Lower leg skin (tissue), 4 donors: ENCODE measurements at regions not wholly inside any gene's neighbourhood (a gene's known extent, or its start where the extent isn't known, plus 50 kb on each side); places are given as distances from the start of the nearest gene placed in this dataset.

Experiments
- DNase-seq, 2 donors: peaks; one replicate each; pipeline ENCODE4 v3.0.0-alpha.2; 2019; ENCODE audit warnings: low spot score in 2 of 2
- H3K4me3 ChIP-seq: fragments of 200-600 bp; sonication (generic); 2 replicates; pipeline ENCODE4 v1.5.1; 2017; ENCODE audit warnings: mild to moderate bottlenecking, low read depth; ENCODE audit not compliant: poor library complexity, severe bottlenecking
- CTCF ChIP-seq, 3 donors: fragments of 450-650 bp; IDR thresholded peaks; one replicate each; pipeline ENCODE4 v1.5.1; 2016; ENCODE audit warnings: antibody characterized with exemption in 3 of 3, mild to moderate bottlenecking in 3 of 3, moderate library complexity in 2 of 3
- POLR2A ChIP-seq, 2 donors: fragments of 450-650 bp; IDR thresholded peaks; one replicate each; pipeline ENCODE4 v1.6.1; 2016 to 2017; ENCODE audit warnings: antibody characterized with exemption in 2 of 2, mild to moderate bottlenecking in 1 of 2, moderate library complexity in 1 of 2
- WGBS, 2 donors: methylation state at CpG; one replicate each; pipeline ENCODE4 v1.1.5; 2018; 5-methylcytosine and 5-hydroxymethylcytosine counted together
- intact Hi-C: fragments of 100-400 bp; cut with DNase I; formaldehyde crosslinking; loops from one replicate; pipeline ENCODE4 v1.15.0; 2023; ENCODE audit warnings: low total_unique reads

GRCh38 chr10:130929422-130930325 is 381.8 kb downstream of the TCERG1L start:
- no peak for DNase-seq
- H3K4me3 ChIP-seq: no peak overlapping the region
- TF ChIP-seq CTCF (IDR thresholded peaks at IDR 0.05) (no peak), POLR2A (IDR thresholded peaks at IDR 0.05) (no peak)
- intact Hi-C loops: no loop called here
- WGBS, 2 donors: 56 to 57% methylated on average over 12 to 17 of the region's 17 CpGs

- 64 to 77% methylated on average over 5 of the region's 5 CpGs for WGBS, 2 donors
These were observed 380.7 kb downstream of the TCERG1L start for GRCh38 chr10:130930821-130931220.

GRCh38 chr10:130931256-130931655 is 380.3 kb downstream of the TCERG1L start:
- intact Hi-C loops: no loop called here
- 54 to 65% methylated on average over 7 of the region's 7 CpGs for WGBS, 2 donors

More at GRCh38 chr10:130930821-130931220, 380.7 kb downstream of the TCERG1L start:
- intact Hi-C loops: no loop called here
- no peak for TF ChIP-seq POLR2A (IDR thresholded peaks at IDR 0.05)
- no peak for TF ChIP-seq CTCF (IDR thresholded peaks at IDR 0.05)
- H3K4me3 ChIP-seq: no peak overlapping the region
- DNase-seq: no peak

GRCh38 chr10:130932326-130933007 is 379.1 kb downstream of the TCERG1L start:
- no peak for DNase-seq
- no peak for TF ChIP-seq POLR2A (IDR thresholded peaks at IDR 0.05)
- TF ChIP-seq CTCF (IDR thresholded peaks at IDR 0.05): no peak
- WGBS, 2 donors: 72 to 82% methylated on average over 15 of the region's 15 CpGs
- intact Hi-C loops: no loop called here
- H3K4me3 ChIP-seq: no peak overlapping the region

More at GRCh38 chr10:130931256-130931655, 380.3 kb downstream of the TCERG1L start:
- no peak for DNase-seq
- TF ChIP-seq POLR2A (IDR thresholded peaks at IDR 0.05) (no peak), CTCF (IDR thresholded peaks at IDR 0.05) (no peak)
- no peak overlapping the region for H3K4me3 ChIP-seq

GRCh38 chr10:130933008-130933390 is 378.5 kb downstream of the TCERG1L start:
- WGBS, 2 donors: 84 to 89% methylated on average over 5 of the region's 5 CpGs
- no peak for TF ChIP-seq CTCF (IDR thresholded peaks at IDR 0.05)
- intact Hi-C loops: no loop called here
- no peak overlapping the region for H3K4me3 ChIP-seq
- DNase-seq: no peak
